ENCODE measurements at regions not wholly inside any gene's neighbourhood (a gene's known extent, or its start where the extent isn't known, plus 50 kb on each side); places are given as distances from the start of the nearest gene placed in this dataset.

DNA sequence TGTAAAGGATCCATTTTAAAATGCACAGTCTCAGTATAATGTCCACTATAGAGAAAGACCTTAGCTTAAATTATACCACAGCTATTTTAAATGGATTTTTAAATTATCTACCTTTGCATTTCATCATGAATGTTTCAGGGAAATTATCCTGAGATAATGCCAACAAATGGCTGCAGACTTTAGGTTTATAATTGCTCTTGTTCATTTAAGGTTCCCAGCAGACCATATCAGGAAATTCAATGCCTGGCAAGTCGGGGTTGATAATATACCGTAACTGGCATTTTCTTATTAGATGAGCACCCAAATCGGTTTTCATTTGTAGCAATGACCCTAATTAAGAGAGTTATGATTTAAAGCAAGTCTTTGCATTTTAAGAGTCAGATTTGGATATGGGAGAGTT is 227.1 kb upstream of the ARRDC4 start:
- Histone ChIP-seq H4K20me1 (ENCODE audit: insufficient read depth, low read length) (no peaks in the 10 kb centered on the region), H3K4me2 (ENCODE audit: low read depth, low read length) (no peak overlapping the region), H4K91ac (ENCODE audit: insufficient read depth, low read depth, low read length) (no peak overlapping the region), H2BK120ac (ENCODE audit: low read depth, low read length) (no peak overlapping the region), H3K9me3 (ENCODE audit: control insufficient read depth, insufficient read depth, low read length) (peaks cover 11% of the 10 kb centered on the region), H3K79me1 (ENCODE audit: low read depth in 1 of 2, low read length in 2 of 2) (no peaks in the 10 kb centered on the region), H3K56ac (ENCODE audit: extremely low read depth, insufficient read depth, low read length) (no peak overlapping the region), H2BK5ac (ENCODE audit: low read depth, low read length, poor library complexity, severe bottlenecking) (no peak overlapping the region), H2BK15ac (ENCODE audit: low read depth, low read length) (no peak overlapping the region), H3K27me3 (ENCODE audit: control insufficient read depth, insufficient read depth, low read length) (no peaks in the 10 kb centered on the region), H3K18ac (ENCODE audit: low read depth, low read length) (no peak overlapping the region), H3K36me3 (ENCODE audit: control insufficient read depth, insufficient read depth, low read length) (no peaks in the 10 kb centered on the region), H2BK20ac (ENCODE audit: low read depth, low read length) (no peak overlapping the region), H3K4ac (ENCODE audit: low read depth, low read length) (no peak overlapping the region), H3K27ac (ENCODE audit: insufficient read depth, low read length) (no peak overlapping the region), H4K8ac (ENCODE audit: low read depth in 2 of 2, low read length in 2 of 2) (no peak overlapping the region), H3K9me1 (ENCODE audit: insufficient read depth, low read length) (no peaks in the 10 kb centered on the region), H3K9ac (ENCODE audit: low read depth, low read length) (no peak overlapping the region), H3K4me3 (ENCODE audit: insufficient read depth, low read depth, low read length) (no peak overlapping the region), H3K23ac (ENCODE audit: low read depth, low read length) (no peak overlapping the region), H2AK9ac (replicated peaks; ENCODE audit: low read depth, low read length, poor library complexity) (no peak overlapping the region), H2AFZ (replicated peaks; ENCODE audit: low read length, poor library complexity) (no peak overlapping the region), H2AK5ac (ENCODE audit: low read depth, low read length) (no peak overlapping the region), H3K4me1 (ENCODE audit: control insufficient read depth, insufficient read depth, low read length) (no peaks in the 10 kb centered on the region), H3K14ac (replicated peaks; ENCODE audit: low read depth, low read length) (no peak overlapping the region), H4K5ac (ENCODE audit: low read depth, low read length) (no peak overlapping the region)
- intact Hi-C loops (cut with micrococcal nuclease): no loop called here
- POLR2A ChIA-PET (ENCODE audit: unreplicated experiment): no interaction called here
- CTCF ChIA-PET: no interaction called here
- ATAC-seq (ENCODE audit: low read depth) (no peak), DNase-seq (no peak)
- no TSS peak for BruUV-seq (replicated peaks)
- dilution Hi-C loops (cut with HindIII; ENCODE audit: low sequenced_read_pairs, unreplicated experiment): no loop called here
- WGBS, 2 experiments (ENCODE audit: extremely low coverage in 2 of 2, insufficient read length in 1 of 2): 60% methylated on average over 1 of the region's 3 CpGs; no CpG with 5 or more reads in 1 of the 2 experiments
- TF ChIP-seq MXI1 (IDR thresholded peaks at IDR 0.05; ENCODE audit: borderline replicate concordance, low read depth, low read length): no peak
- TF ChIP-seq, protein P1, sequence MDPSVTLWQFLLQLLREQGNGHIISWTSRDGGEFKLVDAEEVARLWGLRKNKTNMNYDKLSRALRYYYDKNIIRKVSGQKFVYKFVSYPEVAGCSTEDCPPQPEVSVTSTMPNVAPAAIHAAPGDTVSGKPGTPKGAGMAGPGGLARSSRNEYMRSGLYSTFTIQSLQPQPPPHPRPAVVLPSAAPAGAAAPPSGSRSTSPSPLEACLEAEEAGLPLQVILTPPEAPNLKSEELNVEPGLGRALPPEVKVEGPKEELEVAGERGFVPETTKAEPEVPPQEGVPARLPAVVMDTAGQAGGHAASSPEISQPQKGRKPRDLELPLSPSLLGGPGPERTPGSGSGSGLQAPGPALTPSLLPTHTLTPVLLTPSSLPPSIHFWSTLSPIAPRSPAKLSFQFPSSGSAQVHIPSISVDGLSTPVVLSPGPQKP (IDR thresholded peaks at IDR 0.05; ENCODE audit: borderline replicate concordance, low read depth, low read length): no peak
- TF ChIP-seq MAZ (IDR thresholded peaks at IDR 0.05; ENCODE audit: borderline replicate concordance, low read depth, low read length): no peak
- no peak for TF ChIP-seq POLR2A (IDR thresholded peaks at IDR 0.05; ENCODE audit: low read depth, low read length)
- no peak for TF ChIP-seq NFE2L2 (IDR thresholded peaks at IDR 0.05; ENCODE audit: low read depth, low read length)
- TF ChIP-seq RFX5 (IDR thresholded peaks at IDR 0.05; ENCODE audit: low read depth, low read length): no peak
- no peak for TF ChIP-seq RAD21 (IDR thresholded peaks at IDR 0.05; ENCODE audit: low read length)
- TF ChIP-seq BHLHE40 (IDR thresholded peaks at IDR 0.05; ENCODE audit: low read depth, low read length): no peak
- TF ChIP-seq, protein P2, sequence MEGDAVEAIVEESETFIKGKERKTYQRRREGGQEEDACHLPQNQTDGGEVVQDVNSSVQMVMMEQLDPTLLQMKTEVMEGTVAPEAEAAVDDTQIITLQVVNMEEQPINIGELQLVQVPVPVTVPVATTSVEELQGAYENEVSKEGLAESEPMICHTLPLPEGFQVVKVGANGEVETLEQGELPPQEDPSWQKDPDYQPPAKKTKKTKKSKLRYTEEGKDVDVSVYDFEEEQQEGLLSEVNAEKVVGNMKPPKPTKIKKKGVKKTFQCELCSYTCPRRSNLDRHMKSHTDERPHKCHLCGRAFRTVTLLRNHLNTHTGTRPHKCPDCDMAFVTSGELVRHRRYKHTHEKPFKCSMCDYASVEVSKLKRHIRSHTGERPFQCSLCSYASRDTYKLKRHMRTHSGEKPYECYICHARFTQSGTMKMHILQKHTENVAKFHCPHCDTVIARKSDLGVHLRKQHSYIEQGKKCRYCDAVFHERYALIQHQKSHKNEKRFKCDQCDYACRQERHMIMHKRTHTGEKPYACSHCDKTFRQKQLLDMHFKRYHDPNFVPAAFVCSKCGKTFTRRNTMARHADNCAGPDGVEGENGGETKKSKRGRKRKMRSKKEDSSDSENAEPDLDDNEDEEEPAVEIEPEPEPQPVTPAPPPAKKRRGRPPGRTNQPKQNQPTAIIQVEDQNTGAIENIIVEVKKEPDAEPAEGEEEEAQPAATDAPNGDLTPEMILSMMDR (conservative IDR thresholded peaks at IDR 0.05; ENCODE audit: low read depth, low read length): no peak
- no peak for TF ChIP-seq SMC3 (IDR thresholded peaks at IDR 0.05; ENCODE audit: low read depth, low read length)
- no peak for TF ChIP-seq FOS (IDR thresholded peaks at IDR 0.05; ENCODE audit: low read depth, low read length)
- no peak for TF ChIP-seq CHD1 (IDR thresholded peaks at IDR 0.05; ENCODE audit: low read depth, low read length)
- no peak for TF ChIP-seq CEBPB (IDR thresholded peaks at IDR 0.05; ENCODE audit: low read depth, low read length)
- no peak for TF ChIP-seq MAFK (IDR thresholded peaks at IDR 0.05; ENCODE audit: low read depth, low read length)
- TF ChIP-seq, protein P3, sequence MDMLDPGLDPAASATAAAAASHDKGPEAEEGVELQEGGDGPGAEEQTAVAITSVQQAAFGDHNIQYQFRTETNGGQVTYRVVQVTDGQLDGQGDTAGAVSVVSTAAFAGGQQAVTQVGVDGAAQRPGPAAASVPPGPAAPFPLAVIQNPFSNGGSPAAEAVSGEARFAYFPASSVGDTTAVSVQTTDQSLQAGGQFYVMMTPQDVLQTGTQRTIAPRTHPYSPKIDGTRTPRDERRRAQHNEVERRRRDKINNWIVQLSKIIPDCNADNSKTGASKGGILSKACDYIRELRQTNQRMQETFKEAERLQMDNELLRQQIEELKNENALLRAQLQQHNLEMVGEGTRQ (IDR thresholded peaks at IDR 0.05; ENCODE audit: low read depth, low read length): no peak
- no peak for TF ChIP-seq RCOR1 (IDR thresholded peaks at IDR 0.05; ENCODE audit: insufficient replicate concordance, low read length)
- in situ Hi-C loops (cut with MboI; ENCODE audit: low sequenced_read_pairs): no loop called here

Measured in IMR-90 (cell line).